GM12874 (cell line): ENCODE measurements at regions not wholly inside any gene's neighbourhood (a gene's known extent, or its start where the extent isn't known, plus 50 kb on each side); places are given as distances from the start of the nearest gene placed in this dataset.

Experiments used
- CTCF ChIP-seq: IDR thresholded peaks from 2 replicates; pipeline ENCODE4 v1.5.1; 2011; ENCODE audit warnings: low read depth, mild to moderate bottlenecking, control low read depth, low read length, moderate library complexity; ENCODE audit not compliant: insufficient read depth

- TF ChIP-seq CTCF, result no peak
These were observed 458.4 kb downstream of the KLF12 start for GRCh38 chr13:73675821-73676220.

GRCh38 chr13:73674570-73674969, 459.6 kb downstream of the KLF12 start:
- no peak for TF ChIP-seq CTCF

GRCh38 chr13:73673931-73674330, 460.3 kb downstream of the KLF12 start:
- TF ChIP-seq CTCF, result no peak

GRCh38 chr13:73672492-73672891, 461.7 kb downstream of the KLF12 start:
- no peak for TF ChIP-seq CTCF

- TF ChIP-seq CTCF, result no peak
These were observed 462.5 kb downstream of the KLF12 start for GRCh38 chr13:73671732-73672131.

GRCh38 chr13:73671011-73671410, 463.2 kb downstream of the KLF12 start:
- TF ChIP-seq CTCF, result no peak

GRCh38 chr13:73667756-73668155, 466.4 kb downstream of the KLF12 start:
- no peak for TF ChIP-seq CTCF

- TF ChIP-seq CTCF, result no peak
These were observed 468.9 kb downstream of the KLF12 start for GRCh38 chr13:73665261-73665660.
